Suprapubic skin (tissue), 4 donors: ENCODE measurements at regions not wholly inside any gene's neighbourhood (a gene's known extent, or its start where the extent isn't known, plus 50 kb on each side); places are given as distances from the start of the nearest gene placed in this dataset.

Experiments used
- POLR2A ChIP-seq, 2 donors: fragments of 450-650 bp; IDR thresholded peaks; one replicate each; pipeline ENCODE4 v1.6.1; 2017; ENCODE audit warnings: antibody characterized with exemption in 2 of 2, mild to moderate bottlenecking in 2 of 2, moderate library complexity in 2 of 2
- POLR2AphosphoS5 ChIP-seq, 3 donors: sonication (generic); formaldehyde crosslinking; IDR thresholded peaks; one replicate each; pipeline ENCODE4 v1.6.1; 2017; ENCODE audit warnings: antibody characterized with exemption in 3 of 3
- TF ChIP-seq, protein P1 (sequence below), 2 donors: fragments of 200-600 bp in 1 of 2; fragments of 450-650 bp in 1 of 2; sonication (generic) in 1 of 2; IDR thresholded peaks; one replicate each; pipeline ENCODE4 v1.5.1; 2016 to 2019; ENCODE audit warnings: antibody characterized with exemption in 2 of 2, mild to moderate bottlenecking in 1 of 2, moderate library complexity in 1 of 2

DNA sequence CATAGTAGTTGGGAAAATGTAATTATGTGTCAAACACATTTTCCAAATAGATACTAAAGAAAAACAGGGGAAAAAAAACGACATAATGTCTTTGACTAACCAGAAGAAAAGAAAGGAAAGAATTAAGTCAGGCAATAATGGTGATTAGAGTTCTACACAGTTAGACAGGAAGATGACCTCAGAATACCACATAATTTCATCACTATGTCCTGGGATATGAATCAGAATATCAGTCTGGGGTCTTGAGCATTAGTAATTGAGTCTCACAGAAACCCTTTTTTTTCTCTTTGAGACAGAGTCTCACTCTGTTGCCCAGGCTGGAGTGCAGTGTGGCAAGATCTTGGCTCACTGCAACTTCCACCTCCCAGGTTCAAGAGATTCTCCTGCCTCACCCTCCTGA is 503.4 kb downstream of the SLITRK1 start:
- no peak for TF ChIP-seq POLR2AphosphoS5 (IDR thresholded peaks at IDR 0.05)
- TF ChIP-seq, protein P1, sequence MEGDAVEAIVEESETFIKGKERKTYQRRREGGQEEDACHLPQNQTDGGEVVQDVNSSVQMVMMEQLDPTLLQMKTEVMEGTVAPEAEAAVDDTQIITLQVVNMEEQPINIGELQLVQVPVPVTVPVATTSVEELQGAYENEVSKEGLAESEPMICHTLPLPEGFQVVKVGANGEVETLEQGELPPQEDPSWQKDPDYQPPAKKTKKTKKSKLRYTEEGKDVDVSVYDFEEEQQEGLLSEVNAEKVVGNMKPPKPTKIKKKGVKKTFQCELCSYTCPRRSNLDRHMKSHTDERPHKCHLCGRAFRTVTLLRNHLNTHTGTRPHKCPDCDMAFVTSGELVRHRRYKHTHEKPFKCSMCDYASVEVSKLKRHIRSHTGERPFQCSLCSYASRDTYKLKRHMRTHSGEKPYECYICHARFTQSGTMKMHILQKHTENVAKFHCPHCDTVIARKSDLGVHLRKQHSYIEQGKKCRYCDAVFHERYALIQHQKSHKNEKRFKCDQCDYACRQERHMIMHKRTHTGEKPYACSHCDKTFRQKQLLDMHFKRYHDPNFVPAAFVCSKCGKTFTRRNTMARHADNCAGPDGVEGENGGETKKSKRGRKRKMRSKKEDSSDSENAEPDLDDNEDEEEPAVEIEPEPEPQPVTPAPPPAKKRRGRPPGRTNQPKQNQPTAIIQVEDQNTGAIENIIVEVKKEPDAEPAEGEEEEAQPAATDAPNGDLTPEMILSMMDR (IDR thresholded peaks at IDR 0.05), result no peak
- no peak for TF ChIP-seq POLR2A (IDR thresholded peaks at IDR 0.05)
